Trophoblast cell (in vitro differentiated cells and primary cell): ENCODE measurements at regions not wholly inside any gene's neighbourhood (a gene's known extent, or its start where the extent isn't known, plus 50 kb on each side); places are given as distances from the start of the nearest gene placed in this dataset.
"Not testable (repeated sequence)": the region's sequence is repeated elsewhere in the genome, so short reads cannot be mapped to it uniquely, and the experiment has no call there.

ENCODE experiments used
- DNase-seq, 2 donors: peaks; one replicate each; pipeline ENCODE4 v3.0.0-alpha.2; 2016
- H2AFZ ChIP-seq: 2 replicates; pipeline ENCODE4 v1.6.1; 2013; ENCODE audit warnings: low read length, moderate library complexity, mild to moderate bottlenecking; ENCODE audit not compliant: insufficient read depth, poor library complexity
- H2AK5ac ChIP-seq: 2 replicates; pipeline ENCODE4 v1.6.1; 2013; ENCODE audit warnings: mild to moderate bottlenecking, low read length
- H2BK120ac ChIP-seq: 2 replicates; pipeline ENCODE4 v1.6.1; 2013; ENCODE audit warnings: low read length, mild to moderate bottlenecking, moderate library complexity; ENCODE audit not compliant: insufficient read depth, poor library complexity
- H2BK12ac ChIP-seq: 2 replicates; pipeline ENCODE4 v1.6.1; 2013; ENCODE audit warnings: mild to moderate bottlenecking, low read length, moderate library complexity
- H2BK5ac ChIP-seq: 2 replicates; pipeline ENCODE4 v1.6.1; 2013; ENCODE audit warnings: low read length, low read depth, moderate library complexity, mild to moderate bottlenecking; ENCODE audit not compliant: poor library complexity
- H3K14ac ChIP-seq: 2 replicates; pipeline ENCODE4 v1.6.1; 2013; ENCODE audit warnings: mild to moderate bottlenecking, low read length
- H3K18ac ChIP-seq: 2 replicates; pipeline ENCODE4 v1.6.1; 2013; ENCODE audit warnings: mild to moderate bottlenecking, low read length
- H3K23ac ChIP-seq: 2 replicates; pipeline ENCODE4 v1.6.1; 2013; ENCODE audit warnings: low read length
- H3K27ac ChIP-seq: 2 replicates; pipeline ENCODE4 v1.5.1; 2013; ENCODE audit warnings: low read depth, mild to moderate bottlenecking, inconsistent platforms, low read length, moderate library complexity
- H3K27me3 ChIP-seq: 2 replicates; pipeline ENCODE4 v1.6.1; 2013; ENCODE audit warnings: inconsistent platforms, mild to moderate bottlenecking, low read length, moderate library complexity; ENCODE audit not compliant: insufficient read depth
- H3K36me3 ChIP-seq, 2 experiments: 1 replicate in 1 of 2; 2 replicates in 1 of 2; pipeline ENCODE4 v1.6.1; 2013; ENCODE audit warnings: low read length in 2 of 2, mild to moderate bottlenecking in 2 of 2, moderate library complexity in 1 of 2; ENCODE audit not compliant: insufficient read depth in 2 of 2, control insufficient read depth in 1 of 2
- H3K4ac ChIP-seq: 2 replicates; pipeline ENCODE4 v1.6.1; 2013; ENCODE audit warnings: low read depth, mild to moderate bottlenecking, low read length, moderate library complexity
- H3K4me1 ChIP-seq, 2 experiments: 1 replicate in 1 of 2; 2 replicates in 1 of 2; pipeline ENCODE4 v1.6.1; 2013; ENCODE audit warnings: low read length in 2 of 2, mild to moderate bottlenecking in 2 of 2, moderate library complexity in 1 of 2; ENCODE audit not compliant: insufficient read depth in 2 of 2, control insufficient read depth in 1 of 2
- H3K4me2 ChIP-seq: 2 replicates; pipeline ENCODE4 v1.6.1; 2013; ENCODE audit warnings: inconsistent platforms, mild to moderate bottlenecking, low read length, moderate library complexity
- H3K4me3 ChIP-seq: 2 replicates; pipeline ENCODE4 v1.5.1; 2013; ENCODE audit warnings: mild to moderate bottlenecking, low read depth, low read length, inconsistent platforms
- H3K79me1 ChIP-seq: one replicate; pipeline ENCODE4 v1.6.1; 2013; ENCODE audit warnings: low read length
- H3K79me2 ChIP-seq: 2 replicates; pipeline ENCODE4 v1.6.1; 2013; ENCODE audit warnings: low read length, mild to moderate bottlenecking; ENCODE audit not compliant: control insufficient read depth, insufficient read depth, poor library complexity
- H3K9ac ChIP-seq: 2 replicates; pipeline ENCODE4 v1.6.1; 2013; ENCODE audit warnings: mild to moderate bottlenecking, low read length
- H3K9me3 ChIP-seq: 2 replicates; pipeline ENCODE4 v1.6.1; 2013; ENCODE audit warnings: low read depth, mild to moderate bottlenecking, control low read depth, inconsistent platforms, low read length; ENCODE audit not compliant: insufficient read depth
- H4K12ac ChIP-seq: 2 replicates; pipeline ENCODE4 v1.6.1; 2013; ENCODE audit warnings: low read depth, mild to moderate bottlenecking, low read length, moderate library complexity
- H4K8ac ChIP-seq: 2 replicates; pipeline ENCODE4 v1.6.1; 2013; ENCODE audit warnings: low read depth, mild to moderate bottlenecking, low read length, moderate library complexity
- H4K91ac ChIP-seq: one replicate; pipeline ENCODE4 v1.6.1; 2013; ENCODE audit warnings: low read depth, mild to moderate bottlenecking, low read length, moderate library complexity
- WGBS: extraction: QIAGEN DNeasy Blood & Tissue Kit; methylation state at CpG from one replicate; pipeline ENCODE4 v1.1.7; 2013; ENCODE audit warnings: missing lambda C conversion rate; ENCODE audit not compliant: insufficient read length, insufficient coverage; ENCODE audit errors: extremely low coverage; 5-methylcytosine and 5-hydroxymethylcytosine counted together

GRCh38 chr10:131581547-131581946 is 270.0 kb upstream of the TCERG1L start:
- not testable (repeated sequence) for H3K4me3 ChIP-seq
- WGBS, result no CpG with 5 or more reads among the region's 7 CpGs

GRCh38 chr10:131584287-131584686 is 272.8 kb upstream of the TCERG1L start:
- Histone ChIP-seq H3K14ac (no peak overlapping the region), H2AFZ (no peak overlapping the region), H2BK5ac (no peak overlapping the region), H3K23ac (no peak overlapping the region), H3K18ac (no peak overlapping the region), H4K8ac (no peak overlapping the region), H2AK5ac (no peak overlapping the region), H4K12ac (no peak overlapping the region), H3K27ac (no peak overlapping the region), H3K9me3 (peaks cover 4% of the 10 kb centered on the region), H3K79me1 (no peaks in the 10 kb centered on the region), H3K4me1 (no peaks in the 10 kb centered on the region), H4K91ac (no peak overlapping the region), H3K4me3 (no peak overlapping the region), H3K4ac (no peak overlapping the region), H2BK12ac (no peak overlapping the region), H3K4me2 (no peak overlapping the region), H2BK120ac (no peak overlapping the region), H3K79me2 (no peaks in the 10 kb centered on the region), H3K9ac (no peak overlapping the region), H3K27me3 (no peaks in the 10 kb centered on the region), H3K36me3 (no peaks in the 10 kb centered on the region)
- WGBS, result no CpG with 5 or more reads among the region's 12 CpGs
- DNase-seq, result no peak

More at GRCh38 chr10:131581547-131581946, 270.0 kb upstream of the TCERG1L start:
- not testable (repeated sequence) for H3K23ac ChIP-seq, H2BK12ac ChIP-seq, H2BK5ac ChIP-seq, H3K18ac ChIP-seq, H3K27me3 ChIP-seq, H2AFZ ChIP-seq, H3K14ac ChIP-seq, H4K8ac ChIP-seq, H3K4me1 ChIP-seq, H3K4ac ChIP-seq, H3K9ac ChIP-seq, H3K27ac ChIP-seq, H2BK120ac ChIP-seq, H3K79me2 ChIP-seq, H3K4me2 ChIP-seq, H3K79me1 ChIP-seq, H3K9me3 ChIP-seq, H4K12ac ChIP-seq, H4K91ac ChIP-seq, H3K36me3 ChIP-seq, H2AK5ac ChIP-seq, DNase-seq

- no peak overlapping the region for H3K4ac ChIP-seq
- H2BK120ac ChIP-seq, result no peak overlapping the region
- no peaks in the 10 kb centered on the region for H3K4me1 ChIP-seq
- H3K79me2 ChIP-seq, result no peaks in the 10 kb centered on the region
- H4K12ac ChIP-seq, result no peak overlapping the region
- H4K91ac ChIP-seq, result no peak overlapping the region
- H2BK5ac ChIP-seq, result no peak overlapping the region
- no peak overlapping the region for H2BK12ac ChIP-seq
- no peak for DNase-seq
- no peak overlapping the region for H3K4me2 ChIP-seq
- no peak overlapping the region for H3K14ac ChIP-seq
- no peaks in the 10 kb centered on the region for H3K36me3 ChIP-seq
- H3K23ac ChIP-seq, result no peak overlapping the region
- no peak overlapping the region for H3K9ac ChIP-seq
- no peaks in the 10 kb centered on the region for H3K27me3 ChIP-seq
- no peak overlapping the region for H2AK5ac ChIP-seq
- H3K27ac ChIP-seq, result no peak overlapping the region
- no peak overlapping the region for H3K4me3 ChIP-seq
- WGBS, result no CpG with 5 or more reads among the region's 3 CpGs
- H3K18ac ChIP-seq, result no peak overlapping the region
- no peak overlapping the region for H4K8ac ChIP-seq
- H2AFZ ChIP-seq, result no peak overlapping the region
- no peaks in the 10 kb centered on the region for H3K79me1 ChIP-seq
- peaks cover 8% of the 10 kb centered on the region for H3K9me3 ChIP-seq
Measured at GRCh38 chr10:131585761-131586160, 274.2 kb upstream of the TCERG1L start.

GRCh38 chr10:131586958-131587357 is 275.4 kb upstream of the TCERG1L start:
- Histone ChIP-seq H4K12ac (no peak overlapping the region), H3K23ac (no peak overlapping the region), H3K27ac (no peak overlapping the region), H3K79me2 (no peaks in the 10 kb centered on the region), H3K18ac (no peak overlapping the region), H3K79me1 (no peaks in the 10 kb centered on the region), H3K4me3 (no peak overlapping the region), H3K27me3 (no peaks in the 10 kb centered on the region), H3K9me3 (peaks cover 11% of the 10 kb centered on the region), H2AK5ac (no peak overlapping the region), H2BK12ac (no peak overlapping the region), H2AFZ (no peak overlapping the region), H2BK120ac (no peak overlapping the region), H2BK5ac (no peak overlapping the region), H3K4me1 (no peaks in the 10 kb centered on the region), H3K4ac (no peak overlapping the region), H3K36me3 (no peaks in the 10 kb centered on the region), H4K8ac (no peak overlapping the region), H3K14ac (no peak overlapping the region), H3K4me2 (no peak overlapping the region), H4K91ac (no peak overlapping the region), H3K9ac (no peak overlapping the region)
- no CpG with 5 or more reads among the region's 5 CpGs for WGBS
- DNase-seq, result no peak
